ENCODE measurements at regions not wholly inside any gene's neighbourhood (a gene's known extent, or its start where the extent isn't known, plus 50 kb on each side); places are given as distances from the start of the nearest gene placed in this dataset.

DNA sequence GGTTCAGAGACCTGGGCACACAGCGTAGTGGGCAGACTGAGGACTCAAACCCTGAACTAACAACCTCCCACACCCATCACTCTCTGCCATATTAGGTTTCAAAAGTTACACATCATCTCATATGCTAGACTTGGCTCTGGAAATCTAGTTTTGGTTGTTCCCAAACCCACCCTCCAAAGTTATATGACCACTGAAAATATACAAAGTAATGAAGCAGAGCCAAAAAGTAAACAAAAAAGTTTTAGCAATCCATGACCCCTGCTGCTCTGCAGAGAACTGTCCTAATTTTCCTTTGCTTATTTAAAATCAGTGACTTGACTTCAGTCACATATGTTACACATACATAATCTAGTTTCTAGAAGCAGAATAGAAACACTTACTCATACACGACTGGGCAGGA is 155.6 kb upstream of the TAS2R1 start:
- no peaks in the 10 kb centered on the region for H3K27me3 ChIP-seq (ENCODE audit: control insufficient read depth, insufficient read depth, low read length)
- no peak overlapping the region for H4K8ac ChIP-seq (ENCODE audit: low read depth in 2 of 2, low read length in 2 of 2)
- no TSS peak for BruUV-seq (replicated peaks)
- H3K23ac ChIP-seq (ENCODE audit: low read depth, low read length) = no peak overlapping the region
- H2BK15ac ChIP-seq (ENCODE audit: low read depth, low read length) = no peak overlapping the region
- no peaks in the 10 kb centered on the region for H3K9me3 ChIP-seq (ENCODE audit: control insufficient read depth, insufficient read depth, low read length)
- no peaks in the 10 kb centered on the region for H4K20me1 ChIP-seq (ENCODE audit: insufficient read depth, low read length)
- H2BK20ac ChIP-seq (ENCODE audit: low read depth, low read length) = peak overlapping the region; percentile 58; the same call in 1 of the 2 replicates
- POLR2A ChIA-PET (ENCODE audit: unreplicated experiment) = no interaction called here
- no peak overlapping the region for H2AFZ ChIP-seq (replicated peaks; ENCODE audit: low read length, poor library complexity)
- ATAC-seq (ENCODE audit: low read depth) (peak; percentile 22), DNase-seq (peak; percentile 49)
- H3K79me1 ChIP-seq (ENCODE audit: low read depth in 1 of 2, low read length in 2 of 2) = no peaks in the 10 kb centered on the region
- no peak overlapping the region for H3K56ac ChIP-seq (ENCODE audit: extremely low read depth, insufficient read depth, low read length)
- H3K36me3 ChIP-seq (ENCODE audit: control insufficient read depth, insufficient read depth, low read length) = no peaks in the 10 kb centered on the region
- no peak overlapping the region for H3K4me3 ChIP-seq (ENCODE audit: insufficient read depth, low read depth, low read length)
- no CpG with 5 or more reads among the region's 2 CpGs for whole genome bisulfite sequencing, 2 experiments (ENCODE audit: extremely low coverage in 2 of 2, insufficient read length in 1 of 2)
- in situ Hi-C loops (cut with MboI; ENCODE audit: low sequenced_read_pairs) (no loop called here), dilution Hi-C loops (cut with HindIII; ENCODE audit: low sequenced_read_pairs, unreplicated experiment) (no loop called here), intact Hi-C loops (cut with micrococcal nuclease) (no loop called here)
- H2AK5ac ChIP-seq (ENCODE audit: low read depth, low read length) = peak overlapping the region; percentile 45; the same call in 1 of the 2 replicates
- peak overlapping the region; percentile 16; the same call in 1 of the 2 replicates for H3K4me2 ChIP-seq (ENCODE audit: low read depth, low read length)
- H3K9ac ChIP-seq (ENCODE audit: low read depth, low read length) = no peak overlapping the region
- CTCF ChIA-PET = no interaction called here
- peaks cover 7% of the 10 kb centered on the region for H3K9me1 ChIP-seq (ENCODE audit: insufficient read depth, low read length)
- no peak overlapping the region for H2BK5ac ChIP-seq (ENCODE audit: low read depth, low read length, poor library complexity, severe bottlenecking)
- TF ChIP-seq, protein P1, sequence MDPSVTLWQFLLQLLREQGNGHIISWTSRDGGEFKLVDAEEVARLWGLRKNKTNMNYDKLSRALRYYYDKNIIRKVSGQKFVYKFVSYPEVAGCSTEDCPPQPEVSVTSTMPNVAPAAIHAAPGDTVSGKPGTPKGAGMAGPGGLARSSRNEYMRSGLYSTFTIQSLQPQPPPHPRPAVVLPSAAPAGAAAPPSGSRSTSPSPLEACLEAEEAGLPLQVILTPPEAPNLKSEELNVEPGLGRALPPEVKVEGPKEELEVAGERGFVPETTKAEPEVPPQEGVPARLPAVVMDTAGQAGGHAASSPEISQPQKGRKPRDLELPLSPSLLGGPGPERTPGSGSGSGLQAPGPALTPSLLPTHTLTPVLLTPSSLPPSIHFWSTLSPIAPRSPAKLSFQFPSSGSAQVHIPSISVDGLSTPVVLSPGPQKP (IDR thresholded peaks at IDR 0.05; ENCODE audit: borderline replicate concordance, low read depth, low read length) = no peak
- TF ChIP-seq, protein P2, sequence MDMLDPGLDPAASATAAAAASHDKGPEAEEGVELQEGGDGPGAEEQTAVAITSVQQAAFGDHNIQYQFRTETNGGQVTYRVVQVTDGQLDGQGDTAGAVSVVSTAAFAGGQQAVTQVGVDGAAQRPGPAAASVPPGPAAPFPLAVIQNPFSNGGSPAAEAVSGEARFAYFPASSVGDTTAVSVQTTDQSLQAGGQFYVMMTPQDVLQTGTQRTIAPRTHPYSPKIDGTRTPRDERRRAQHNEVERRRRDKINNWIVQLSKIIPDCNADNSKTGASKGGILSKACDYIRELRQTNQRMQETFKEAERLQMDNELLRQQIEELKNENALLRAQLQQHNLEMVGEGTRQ (IDR thresholded peaks at IDR 0.05; ENCODE audit: low read depth, low read length) = no peak
- TF ChIP-seq RCOR1 (IDR thresholded peaks at IDR 0.05; ENCODE audit: insufficient replicate concordance, low read length) = no peak
- TF ChIP-seq MAFK (IDR thresholded peaks at IDR 0.05; ENCODE audit: low read depth, low read length) = no peak
- TF ChIP-seq CEBPB (IDR thresholded peaks at IDR 0.05; ENCODE audit: low read depth, low read length) = no peak
- no peak for TF ChIP-seq FOS (IDR thresholded peaks at IDR 0.05; ENCODE audit: low read depth, low read length)
- TF ChIP-seq MAZ (IDR thresholded peaks at IDR 0.05; ENCODE audit: borderline replicate concordance, low read depth, low read length) = no peak
- no peak for TF ChIP-seq CHD1 (IDR thresholded peaks at IDR 0.05; ENCODE audit: low read depth, low read length)
- no peak for TF ChIP-seq POLR2A (IDR thresholded peaks at IDR 0.05; ENCODE audit: low read depth, low read length)
- no peak for TF ChIP-seq RFX5 (IDR thresholded peaks at IDR 0.05; ENCODE audit: low read depth, low read length)
- no peak for TF ChIP-seq NFE2L2 (IDR thresholded peaks at IDR 0.05; ENCODE audit: low read depth, low read length)
- TF ChIP-seq RAD21 (IDR thresholded peaks at IDR 0.05; ENCODE audit: low read length) = no peak
- TF ChIP-seq SMC3 (IDR thresholded peaks at IDR 0.05; ENCODE audit: low read depth, low read length) = no peak
- TF ChIP-seq BHLHE40 (IDR thresholded peaks at IDR 0.05; ENCODE audit: low read depth, low read length) = no peak
- no peak for TF ChIP-seq MXI1 (IDR thresholded peaks at IDR 0.05; ENCODE audit: borderline replicate concordance, low read depth, low read length)
- no peak overlapping the region for H3K14ac ChIP-seq (replicated peaks; ENCODE audit: low read depth, low read length)
- peak overlapping the region; percentile 85; the same call in 1 of the 2 replicates for H3K18ac ChIP-seq (ENCODE audit: low read depth, low read length)
- peak overlapping the region; percentile 52 for H3K4ac ChIP-seq (ENCODE audit: low read depth, low read length)
- no peak overlapping the region for H4K91ac ChIP-seq (ENCODE audit: insufficient read depth, low read depth, low read length)
- peaks cover 19% of the 10 kb centered on the region for H3K4me1 ChIP-seq (ENCODE audit: control insufficient read depth, insufficient read depth, low read length)
- H2BK120ac ChIP-seq (ENCODE audit: low read depth, low read length) = peak overlapping the region; percentile 37; the same call in 1 of the 2 replicates
- peak overlapping the region; percentile 62; the same call in 1 of the 2 replicates for H3K27ac ChIP-seq (ENCODE audit: insufficient read depth, low read length)
- peak overlapping the region; percentile 37; the same call in 1 of the 2 replicates for H4K5ac ChIP-seq (ENCODE audit: low read depth, low read length)
- no peak overlapping the region for H2AK9ac ChIP-seq (replicated peaks; ENCODE audit: low read depth, low read length, poor library complexity)

Measured in IMR-90 (cell line).